Neural progenitor cell (in vitro differentiated cells): ENCODE measurements at regions not wholly inside any gene's neighbourhood (a gene's known extent, or its start where the extent isn't known, plus 50 kb on each side); places are given as distances from the start of the nearest gene placed in this dataset.

Experiments used
- EZH2 ChIP-seq: fragments of 200-600 bp; sonication (generic); IDR thresholded peaks from 2 replicates; pipeline ENCODE4 v1.6.1; 2017; ENCODE audit warnings: antibody characterized with exemption, mild to moderate bottlenecking, moderate library complexity
- TF ChIP-seq, protein P1 (sequence below): fragments of 200-600 bp; sonication (generic); IDR thresholded peaks from 2 replicates; pipeline ENCODE4 v1.5.1; 2017; ENCODE audit warnings: antibody characterized with exemption, mild to moderate bottlenecking

DNA sequence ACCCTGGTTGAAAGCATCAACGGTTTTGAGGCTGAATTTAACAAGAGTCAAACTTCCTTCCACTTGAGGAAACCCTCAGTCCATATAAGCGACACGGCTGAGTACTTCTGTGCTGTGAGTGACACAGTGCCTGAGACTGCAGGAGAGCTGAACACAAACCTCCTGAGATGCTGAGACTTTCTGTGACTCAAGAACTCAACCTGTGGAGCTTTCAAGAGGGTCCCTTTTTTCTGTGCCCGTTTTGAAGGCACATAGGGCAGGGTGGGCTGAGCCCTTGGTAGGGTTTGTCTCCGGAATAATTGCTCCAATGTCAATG is 305.3 kb upstream of the OR4E1 start:
- TF ChIP-seq EZH2, result no peak
- TF ChIP-seq, protein P1, sequence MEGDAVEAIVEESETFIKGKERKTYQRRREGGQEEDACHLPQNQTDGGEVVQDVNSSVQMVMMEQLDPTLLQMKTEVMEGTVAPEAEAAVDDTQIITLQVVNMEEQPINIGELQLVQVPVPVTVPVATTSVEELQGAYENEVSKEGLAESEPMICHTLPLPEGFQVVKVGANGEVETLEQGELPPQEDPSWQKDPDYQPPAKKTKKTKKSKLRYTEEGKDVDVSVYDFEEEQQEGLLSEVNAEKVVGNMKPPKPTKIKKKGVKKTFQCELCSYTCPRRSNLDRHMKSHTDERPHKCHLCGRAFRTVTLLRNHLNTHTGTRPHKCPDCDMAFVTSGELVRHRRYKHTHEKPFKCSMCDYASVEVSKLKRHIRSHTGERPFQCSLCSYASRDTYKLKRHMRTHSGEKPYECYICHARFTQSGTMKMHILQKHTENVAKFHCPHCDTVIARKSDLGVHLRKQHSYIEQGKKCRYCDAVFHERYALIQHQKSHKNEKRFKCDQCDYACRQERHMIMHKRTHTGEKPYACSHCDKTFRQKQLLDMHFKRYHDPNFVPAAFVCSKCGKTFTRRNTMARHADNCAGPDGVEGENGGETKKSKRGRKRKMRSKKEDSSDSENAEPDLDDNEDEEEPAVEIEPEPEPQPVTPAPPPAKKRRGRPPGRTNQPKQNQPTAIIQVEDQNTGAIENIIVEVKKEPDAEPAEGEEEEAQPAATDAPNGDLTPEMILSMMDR, result no peak
